HCT116 (cell line): ENCODE measurements at regions not wholly inside any gene's neighbourhood (a gene's known extent, or its start where the extent isn't known, plus 50 kb on each side); places are given as distances from the start of the nearest gene placed in this dataset.

ENCODE experiments used
- CEBPB ChIP-seq: IDR thresholded peaks from 2 replicates; pipeline ENCODE4 v1.6.1; 2012; ENCODE audit warnings: low read depth
- TF ChIP-seq, protein P1 (sequence below): IDR thresholded peaks from 2 replicates; pipeline ENCODE4 v1.6.1; 2012; ENCODE audit warnings: low read depth

DNA sequence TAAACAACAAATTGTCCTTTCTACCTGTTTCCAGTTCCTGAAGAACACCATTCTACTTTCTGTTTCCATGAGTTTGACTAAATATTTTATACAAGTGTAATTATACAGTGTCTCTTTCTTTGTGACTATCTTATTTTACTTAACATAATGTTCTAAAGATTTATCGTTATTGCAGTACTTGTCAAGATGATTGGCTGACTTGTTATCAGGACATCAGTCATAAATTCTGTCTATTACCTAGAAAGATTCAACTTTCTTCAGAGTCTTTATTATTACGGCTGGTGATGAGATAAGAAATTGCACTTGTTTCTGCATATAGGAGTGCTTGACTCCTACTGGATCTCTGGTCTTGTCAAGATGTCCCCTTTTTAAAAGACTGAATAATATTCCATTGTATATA lies 93.9 kb upstream of the ZNF92 start:
- TF ChIP-seq CEBPB, result no peak
- TF ChIP-seq, protein P1, sequence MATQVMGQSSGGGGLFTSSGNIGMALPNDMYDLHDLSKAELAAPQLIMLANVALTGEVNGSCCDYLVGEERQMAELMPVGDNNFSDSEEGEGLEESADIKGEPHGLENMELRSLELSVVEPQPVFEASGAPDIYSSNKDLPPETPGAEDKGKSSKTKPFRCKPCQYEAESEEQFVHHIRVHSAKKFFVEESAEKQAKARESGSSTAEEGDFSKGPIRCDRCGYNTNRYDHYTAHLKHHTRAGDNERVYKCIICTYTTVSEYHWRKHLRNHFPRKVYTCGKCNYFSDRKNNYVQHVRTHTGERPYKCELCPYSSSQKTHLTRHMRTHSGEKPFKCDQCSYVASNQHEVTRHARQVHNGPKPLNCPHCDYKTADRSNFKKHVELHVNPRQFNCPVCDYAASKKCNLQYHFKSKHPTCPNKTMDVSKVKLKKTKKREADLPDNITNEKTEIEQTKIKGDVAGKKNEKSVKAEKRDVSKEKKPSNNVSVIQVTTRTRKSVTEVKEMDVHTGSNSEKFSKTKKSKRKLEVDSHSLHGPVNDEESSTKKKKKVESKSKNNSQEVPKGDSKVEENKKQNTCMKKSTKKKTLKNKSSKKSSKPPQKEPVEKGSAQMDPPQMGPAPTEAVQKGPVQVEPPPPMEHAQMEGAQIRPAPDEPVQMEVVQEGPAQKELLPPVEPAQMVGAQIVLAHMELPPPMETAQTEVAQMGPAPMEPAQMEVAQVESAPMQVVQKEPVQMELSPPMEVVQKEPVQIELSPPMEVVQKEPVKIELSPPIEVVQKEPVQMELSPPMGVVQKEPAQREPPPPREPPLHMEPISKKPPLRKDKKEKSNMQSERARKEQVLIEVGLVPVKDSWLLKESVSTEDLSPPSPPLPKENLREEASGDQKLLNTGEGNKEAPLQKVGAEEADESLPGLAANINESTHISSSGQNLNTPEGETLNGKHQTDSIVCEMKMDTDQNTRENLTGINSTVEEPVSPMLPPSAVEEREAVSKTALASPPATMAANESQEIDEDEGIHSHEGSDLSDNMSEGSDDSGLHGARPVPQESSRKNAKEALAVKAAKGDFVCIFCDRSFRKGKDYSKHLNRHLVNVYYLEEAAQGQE, result no peak
